BLaER1 treated with 17β-estradiol and CSF1 and Interleukin-3, amounts not matched to agents 10 nM and 100 nM (cell line): ENCODE measurements at regions not wholly inside any gene's neighbourhood (a gene's known extent, or its start where the extent isn't known, plus 50 kb on each side); places are given as distances from the start of the nearest gene placed in this dataset.

Source experiments
- H3K27ac ChIP-seq, 11 experiments: shearing (Covaris generic); formaldehyde crosslinking; 2 replicates each; pipeline ENCODE4 v1.8.1; 2022
- H3K27me3 ChIP-seq, 11 experiments: shearing (Covaris generic); formaldehyde crosslinking; 2 replicates each; pipeline ENCODE4 v1.8.1; 2022
- H3K36me3 ChIP-seq, 11 experiments: shearing (Covaris generic); formaldehyde crosslinking; 2 replicates each; pipeline ENCODE4 v1.8.1; 2022
- H3K4me1 ChIP-seq, 10 experiments: shearing (Covaris generic); formaldehyde crosslinking; 2 replicates each; pipeline ENCODE4 v1.8.1; 2022
- H3K4me2 ChIP-seq, 11 experiments: shearing (Covaris generic); formaldehyde crosslinking; 2 replicates each; pipeline ENCODE4 v1.8.1; 2022
- H3K4me3 ChIP-seq, 10 experiments: shearing (Covaris generic); formaldehyde crosslinking; 2 replicates each; pipeline ENCODE4 v1.8.1; 2022
- H3K9ac ChIP-seq, 11 experiments: shearing (Covaris generic); formaldehyde crosslinking; 2 replicates each; pipeline ENCODE4 v1.8.1; 2022
- H3K9me3 ChIP-seq, 11 experiments: shearing (Covaris generic); formaldehyde crosslinking; replicated peaks in 1 of 11; 2 replicates each; pipeline ENCODE4 v1.8.1; 2022
- H4K20me1 ChIP-seq, 11 experiments: shearing (Covaris generic); formaldehyde crosslinking; 2 replicates each; pipeline ENCODE4 v1.8.1; 2022
- Cebpa-rat ChIP-seq, 11 experiments: shearing (Covaris generic); IDR thresholded peaks; 2 replicates each; pipeline ENCODE4 v1.8.1; 2022

GRCh38 chr16:5487728-5488127, 390.1 kb upstream of the EEF2KMT start:
- no peak for TF ChIP-seq Cebpa-rat (IDR thresholded peaks at IDR 0.05)
- Histone ChIP-seq H4K20me1 (no peaks in the 10 kb centered on the region), H3K27me3 (no peaks in the 10 kb centered on the region), H3K27ac (no peak overlapping the region), H3K4me3 (no peak overlapping the region), H3K4me2 (no peak overlapping the region), H3K9me3 (no peaks in the 10 kb centered on the region), H3K9ac (no peak overlapping the region), H3K36me3 (no peaks in the 10 kb centered on the region), H3K4me1 (no peaks in the 10 kb centered on the region)

GRCh38 chr16:5482256-5482655, 384.7 kb upstream of the EEF2KMT start:
- Histone ChIP-seq H3K4me2 (no peak overlapping the region), H3K36me3 (no peaks in the 10 kb centered on the region), H3K4me1 (no peaks in the 10 kb centered on the region), H3K9ac (no peak overlapping the region), H3K4me3 (no peak overlapping the region), H3K27ac (no peak overlapping the region), H4K20me1 (no peaks in the 10 kb centered on the region), H3K27me3 (no peaks in the 10 kb centered on the region), H3K9me3 (no peaks in the 10 kb centered on the region)
- TF ChIP-seq Cebpa-rat (IDR thresholded peaks at IDR 0.05) = no peak

- H3K9ac ChIP-seq = no peak overlapping the region
- H3K4me2 ChIP-seq = no peak overlapping the region
Observed at GRCh38 chr16:5480431-5481195, 383.0 kb upstream of the EEF2KMT start.

GRCh38 chr16:5479926-5480325, 382.3 kb upstream of the EEF2KMT start:
- Histone ChIP-seq H3K4me2 (no peak overlapping the region), H3K27ac (no peak overlapping the region), H3K36me3 (no peaks in the 10 kb centered on the region), H3K9me3 (no peaks in the 10 kb centered on the region), H3K4me3 (no peak overlapping the region), H3K9ac (no peak overlapping the region), H4K20me1 (no peaks in the 10 kb centered on the region), H3K4me1 (no peaks in the 10 kb centered on the region), H3K27me3 (no peaks in the 10 kb centered on the region)
- no peak for TF ChIP-seq Cebpa-rat (IDR thresholded peaks at IDR 0.05)

More at GRCh38 chr16:5480431-5481195, 383.0 kb upstream of the EEF2KMT start:
- no peak overlapping the region for H3K4me3 ChIP-seq
- no peak for TF ChIP-seq Cebpa-rat (IDR thresholded peaks at IDR 0.05)
- no peaks in the 10 kb centered on the region for H3K4me1 ChIP-seq
- H3K36me3 ChIP-seq = no peaks in the 10 kb centered on the region
- no peaks in the 10 kb centered on the region for H3K27me3 ChIP-seq
- H3K9me3 ChIP-seq = no peaks in the 10 kb centered on the region
- no peaks in the 10 kb centered on the region for H4K20me1 ChIP-seq
- no peak overlapping the region for H3K27ac ChIP-seq

GRCh38 chr16:5478036-5478435, 380.4 kb upstream of the EEF2KMT start:
- H3K36me3 ChIP-seq = no peaks in the 10 kb centered on the region
- no peak overlapping the region for H3K27ac ChIP-seq
- no peak for TF ChIP-seq Cebpa-rat (IDR thresholded peaks at IDR 0.05)
- no peak overlapping the region for H3K4me2 ChIP-seq
- H3K9ac ChIP-seq = no peak overlapping the region
- no peaks in the 10 kb centered on the region for H3K9me3 ChIP-seq
- H3K4me1 ChIP-seq = no peaks in the 10 kb centered on the region
- H4K20me1 ChIP-seq = no peaks in the 10 kb centered on the region
- no peak overlapping the region for H3K4me3 ChIP-seq
- H3K27me3 ChIP-seq = no peaks in the 10 kb centered on the region; a peak in 1 of 22 replicates

GRCh38 chr16:5477251-5477650, 379.7 kb upstream of the EEF2KMT start:
- H4K20me1 ChIP-seq = no peaks in the 10 kb centered on the region
- no peak overlapping the region for H3K27ac ChIP-seq
- TF ChIP-seq Cebpa-rat (IDR thresholded peaks at IDR 0.05) = no peak
- H3K4me1 ChIP-seq = no peaks in the 10 kb centered on the region
- H3K27me3 ChIP-seq = peaks cover 0 to 8% (median 0%) of the 10 kb centered on the region in 11 experiments; a peak in 6 of 22 replicates
- no peaks in the 10 kb centered on the region for H3K9me3 ChIP-seq
- no peak overlapping the region for H3K9ac ChIP-seq
- H3K4me2 ChIP-seq = no peak overlapping the region
- H3K36me3 ChIP-seq = no peaks in the 10 kb centered on the region
- no peak overlapping the region for H3K4me3 ChIP-seq

GRCh38 chr16:5472552-5472951, 375.0 kb upstream of the EEF2KMT start:
- Histone ChIP-seq H3K9ac (no peak overlapping the region), H3K4me2 (no peak overlapping the region), H3K4me1 (no peaks in the 10 kb centered on the region), H3K9me3 (peaks cover 0 to 8% (median 0%) of the 10 kb centered on the region in 11 experiments; a peak in 2 of 22 replicates), H3K27me3 (peaks cover 0 to 17% (median 0%) of the 10 kb centered on the region in 11 experiments; a peak in 6 of 22 replicates), H3K27ac (no peak overlapping the region), H4K20me1 (no peaks in the 10 kb centered on the region), H3K4me3 (no peak overlapping the region), H3K36me3 (no peaks in the 10 kb centered on the region)
- TF ChIP-seq Cebpa-rat (IDR thresholded peaks at IDR 0.05) = no peak

- Histone ChIP-seq H3K27me3 (peaks cover 0 to 17% (median 0%) of the 10 kb centered on the region in 11 experiments; a peak in 6 of 22 replicates), H3K36me3 (no peaks in the 10 kb centered on the region), H3K9me3 (peaks cover 0 to 8% (median 0%) of the 10 kb centered on the region in 11 experiments; a peak in 2 of 22 replicates), H3K4me3 (no peak overlapping the region), H3K27ac (no peak overlapping the region), H3K9ac (no peak overlapping the region), H4K20me1 (no peaks in the 10 kb centered on the region), H3K4me1 (no peaks in the 10 kb centered on the region), H3K4me2 (no peak overlapping the region)
- TF ChIP-seq Cebpa-rat (IDR thresholded peaks at IDR 0.05) = no peak
Observed at GRCh38 chr16:5468488-5468887, 370.9 kb upstream of the EEF2KMT start.

- TF ChIP-seq Cebpa-rat (IDR thresholded peaks at IDR 0.05) = no peak
- H3K9me3 ChIP-seq = peaks cover 0 to 8% (median 0%) of the 10 kb centered on the region in 11 experiments; a peak in 2 of 22 replicates
Observed at GRCh38 chr16:5467552-5467951, 370.0 kb upstream of the EEF2KMT start.

GRCh38 chr16:5466551-5466950, 369.0 kb upstream of the EEF2KMT start:
- no peak overlapping the region for H3K9ac ChIP-seq
- no peaks in the 10 kb centered on the region for H3K4me1 ChIP-seq
- no peak overlapping the region for H3K4me2 ChIP-seq
- H3K36me3 ChIP-seq = no peaks in the 10 kb centered on the region
- H3K27ac ChIP-seq = no peak overlapping the region
- H3K9me3 ChIP-seq = peaks cover 0 to 8% (median 0%) of the 10 kb centered on the region in 11 experiments; a peak in 2 of 22 replicates
- H3K27me3 ChIP-seq = peaks cover 0 to 4% (median 0%) of the 10 kb centered on the region in 11 experiments; a peak in 2 of 22 replicates
- H4K20me1 ChIP-seq = no peaks in the 10 kb centered on the region
- H3K4me3 ChIP-seq = no peak overlapping the region
- TF ChIP-seq Cebpa-rat (IDR thresholded peaks at IDR 0.05) = no peak

More at GRCh38 chr16:5467552-5467951, 370.0 kb upstream of the EEF2KMT start:
- Histone ChIP-seq H3K4me1 (no peaks in the 10 kb centered on the region), H3K9ac (no peak overlapping the region), H3K4me2 (no peak overlapping the region), H3K36me3 (no peaks in the 10 kb centered on the region), H4K20me1 (no peaks in the 10 kb centered on the region), H3K4me3 (no peak overlapping the region), H3K27ac (no peak overlapping the region), H3K27me3 (peaks cover 0 to 14% (median 0%) of the 10 kb centered on the region in 11 experiments; a peak in 6 of 22 replicates)
